ENCODE measurements at regions not wholly inside any gene's neighbourhood (a gene's known extent, or its start where the extent isn't known, plus 50 kb on each side); places are given as distances from the start of the nearest gene placed in this dataset.

- TF ChIP-seq ZNF639 (tag by site-specific recombination; IDR thresholded peaks at IDR 0.05): no peak
Measured at GRCh38 chr22:48346311-48346710, 1481.4 kb downstream of the BRD1 start (continued).

- TF ChIP-seq SALL2 (tag by site-specific recombination; IDR thresholded peaks at IDR 0.05; ENCODE audit: borderline replicate concordance) (no peak), ZNF121 (tag by site-specific recombination; IDR thresholded peaks at IDR 0.05) (no peak), GLIS1 (tag by site-specific recombination; IDR thresholded peaks at IDR 0.05) (no peak)
- Histone ChIP-seq H3K36me3 (ENCODE audit: control insufficient read depth in 2 of 2, insufficient read depth in 1 of 2, low read length in 2 of 2) (no peaks in the 10 kb centered on the region), H3K9me3 (ENCODE audit: control insufficient read depth, insufficient read depth, low read depth, low read length) (no peaks in the 10 kb centered on the region), H3K4me1 (ENCODE audit: control insufficient read depth, insufficient read depth, low read length) (no peaks in the 10 kb centered on the region), H3K27ac (ENCODE audit: extremely low read depth, low read depth, low read length) (no peak overlapping the region), H3K4me3 (ENCODE audit: low read depth, low read length) (no peak overlapping the region)
- CTCF ChIA-PET: no interaction called here
- POLR2A ChIA-PET: no interaction called here
Measured at GRCh38 chr22:48345631-48346030, 1482.0 kb downstream of the BRD1 start.

DNA sequence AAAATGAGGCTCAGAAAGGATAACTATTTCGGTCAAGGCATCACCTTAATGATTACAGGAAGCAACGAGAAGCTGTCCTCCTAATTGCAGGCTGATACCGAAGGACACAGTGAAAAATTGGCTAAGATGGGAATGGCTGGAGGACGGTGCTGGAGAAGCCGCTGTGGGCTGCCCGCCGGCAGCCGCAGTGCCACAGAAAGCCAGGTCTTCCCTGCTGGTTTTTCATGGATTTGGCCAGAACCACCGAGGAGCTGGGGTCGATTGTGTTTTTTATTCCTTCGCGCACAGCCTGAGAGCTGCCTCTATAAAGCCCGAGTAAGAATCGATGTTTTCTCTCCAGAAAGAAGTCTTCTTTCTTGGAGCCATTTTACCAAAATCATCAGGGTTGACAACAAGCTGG lies 1484.2 kb downstream of the BRD1 start:
- POLR2A ChIA-PET: no interaction called here
- Histone ChIP-seq H3K4me1 (ENCODE audit: control insufficient read depth, insufficient read depth, low read length) (no peaks in the 10 kb centered on the region), H3K27ac (ENCODE audit: extremely low read depth, low read depth, low read length) (no peak overlapping the region), H3K4me3 (ENCODE audit: low read depth, low read length) (no peak overlapping the region), H3K9me3 (ENCODE audit: control insufficient read depth, insufficient read depth, low read depth, low read length) (no peaks in the 10 kb centered on the region), H3K36me3 (ENCODE audit: control insufficient read depth in 2 of 2, insufficient read depth in 1 of 2, low read length in 2 of 2) (no peaks in the 10 kb centered on the region)
- TF ChIP-seq ZNF621 (tag by site-specific recombination; IDR thresholded peaks at IDR 0.05) (no peak), HOXA7 (CRISPR knock-in tag; IDR thresholded peaks at IDR 0.05; ENCODE audit: borderline replicate concordance) (no peak), ZNF596 (tag by site-specific recombination; IDR thresholded peaks at IDR 0.05) (no peak), ZFP3 (tag by site-specific recombination; IDR thresholded peaks at IDR 0.05; ENCODE audit: low read depth) (no peak), GLI4 (tag by site-specific recombination; IDR thresholded peaks at IDR 0.05) (no peak), ZNF747 (tag by site-specific recombination; IDR thresholded peaks at IDR 0.05) (no peak), ZNF561 (tag by site-specific recombination; IDR thresholded peaks at IDR 0.05; ENCODE audit: borderline replicate concordance) (no peak), ZNF510 (tag by site-specific recombination; IDR thresholded peaks at IDR 0.05; ENCODE audit: insufficient replicate concordance) (no peak), ZNF530 (tag by site-specific recombination; IDR thresholded peaks at IDR 0.05; ENCODE audit: low read depth) (no peak), ZNF280C (tag by site-specific recombination; IDR thresholded peaks at IDR 0.05) (no peak), ZNF324 (tag by site-specific recombination; IDR thresholded peaks at IDR 0.05) (no peak), KLF7 (tag by site-specific recombination; IDR thresholded peaks at IDR 0.05; ENCODE audit: borderline replicate concordance) (no peak)
- TF ChIP-seq, protein P1, sequence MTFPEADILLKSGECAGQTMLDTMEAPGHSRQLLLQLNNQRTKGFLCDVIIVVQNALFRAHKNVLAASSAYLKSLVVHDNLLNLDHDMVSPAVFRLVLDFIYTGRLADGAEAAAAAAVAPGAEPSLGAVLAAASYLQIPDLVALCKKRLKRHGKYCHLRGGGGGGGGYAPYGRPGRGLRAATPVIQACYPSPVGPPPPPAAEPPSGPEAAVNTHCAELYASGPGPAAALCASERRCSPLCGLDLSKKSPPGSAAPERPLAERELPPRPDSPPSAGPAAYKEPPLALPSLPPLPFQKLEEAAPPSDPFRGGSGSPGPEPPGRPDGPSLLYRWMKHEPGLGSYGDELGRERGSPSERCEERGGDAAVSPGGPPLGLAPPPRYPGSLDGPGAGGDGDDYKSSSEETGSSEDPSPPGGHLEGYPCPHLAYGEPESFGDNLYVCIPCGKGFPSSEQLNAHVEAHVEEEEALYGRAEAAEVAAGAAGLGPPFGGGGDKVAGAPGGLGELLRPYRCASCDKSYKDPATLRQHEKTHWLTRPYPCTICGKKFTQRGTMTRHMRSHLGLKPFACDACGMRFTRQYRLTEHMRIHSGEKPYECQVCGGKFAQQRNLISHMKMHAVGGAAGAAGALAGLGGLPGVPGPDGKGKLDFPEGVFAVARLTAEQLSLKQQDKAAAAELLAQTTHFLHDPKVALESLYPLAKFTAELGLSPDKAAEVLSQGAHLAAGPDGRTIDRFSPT (tag by site-specific recombination; IDR thresholded peaks at IDR 0.05): no peak
- TF ChIP-seq, protein P2, sequence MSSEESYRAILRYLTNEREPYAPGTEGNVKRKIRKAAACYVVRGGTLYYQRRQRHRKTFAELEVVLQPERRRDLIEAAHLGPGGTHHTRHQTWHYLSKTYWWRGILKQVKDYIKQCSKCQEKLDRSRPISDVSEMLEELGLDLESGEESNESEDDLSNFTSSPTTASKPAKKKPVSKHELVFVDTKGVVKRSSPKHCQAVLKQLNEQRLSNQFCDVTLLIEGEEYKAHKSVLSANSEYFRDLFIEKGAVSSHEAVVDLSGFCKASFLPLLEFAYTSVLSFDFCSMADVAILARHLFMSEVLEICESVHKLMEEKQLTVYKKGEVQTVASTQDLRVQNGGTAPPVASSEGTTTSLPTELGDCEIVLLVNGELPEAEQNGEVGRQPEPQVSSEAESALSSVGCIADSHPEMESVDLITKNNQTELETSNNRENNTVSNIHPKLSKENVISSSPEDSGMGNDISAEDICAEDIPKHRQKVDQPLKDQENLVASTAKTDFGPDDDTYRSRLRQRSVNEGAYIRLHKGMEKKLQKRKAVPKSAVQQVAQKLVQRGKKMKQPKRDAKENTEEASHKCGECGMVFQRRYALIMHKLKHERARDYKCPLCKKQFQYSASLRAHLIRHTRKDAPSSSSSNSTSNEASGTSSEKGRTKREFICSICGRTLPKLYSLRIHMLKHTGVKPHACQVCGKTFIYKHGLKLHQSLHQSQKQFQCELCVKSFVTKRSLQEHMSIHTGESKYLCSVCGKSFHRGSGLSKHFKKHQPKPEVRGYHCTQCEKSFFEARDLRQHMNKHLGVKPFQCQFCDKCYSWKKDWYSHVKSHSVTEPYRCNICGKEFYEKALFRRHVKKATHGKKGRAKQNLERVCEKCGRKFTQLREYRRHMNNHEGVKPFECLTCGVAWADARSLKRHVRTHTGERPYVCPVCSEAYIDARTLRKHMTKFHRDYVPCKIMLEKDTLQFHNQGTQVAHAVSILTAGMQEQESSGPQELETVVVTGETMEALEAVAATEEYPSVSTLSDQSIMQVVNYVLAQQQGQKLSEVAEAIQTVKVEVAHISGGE (tag by site-specific recombination; conservative IDR thresholded peaks at IDR 0.05; ENCODE audit: low read depth): no peak
- TF ChIP-seq, protein P3, sequence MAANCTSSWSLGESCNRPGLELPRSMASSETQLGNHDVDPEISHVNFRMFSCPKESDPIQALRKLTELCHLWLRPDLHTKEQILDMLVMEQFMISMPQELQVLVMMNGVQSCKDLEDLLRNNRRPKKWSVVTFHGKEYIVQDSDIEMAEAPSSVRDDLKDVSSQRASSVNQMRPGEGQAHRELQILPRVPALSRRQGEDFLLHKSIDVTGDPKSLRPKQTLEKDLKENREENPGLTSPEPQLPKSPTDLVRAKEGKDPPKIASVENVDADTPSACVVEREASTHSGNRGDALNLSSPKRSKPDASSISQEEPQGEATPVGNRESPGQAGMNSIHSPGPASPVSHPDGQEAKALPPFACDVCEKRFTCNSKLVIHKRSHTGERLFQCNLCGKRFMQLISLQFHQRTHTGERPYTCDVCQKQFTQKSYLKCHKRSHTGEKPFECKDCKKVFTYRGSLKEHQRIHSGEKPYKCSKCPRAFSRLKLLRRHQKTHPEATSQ (tag by site-specific recombination; IDR thresholded peaks at IDR 0.05): no peak
- CTCF ChIA-PET: no interaction called here
